HG02610 (cell line): ENCODE measurements at regions not wholly inside any gene's neighbourhood (a gene's known extent, or its start where the extent isn't known, plus 50 kb on each side); places are given as distances from the start of the nearest gene placed in this dataset.

Experiments used
- ATAC-seq: cut with Tn5 transposase; IDR thresholded peaks from one replicate; pipeline ENCODE4 v1.9.1; 2021; ENCODE audit warnings: mild to moderate bottlenecking, moderate library complexity; ENCODE audit not compliant: unreplicated experiment

DNA sequence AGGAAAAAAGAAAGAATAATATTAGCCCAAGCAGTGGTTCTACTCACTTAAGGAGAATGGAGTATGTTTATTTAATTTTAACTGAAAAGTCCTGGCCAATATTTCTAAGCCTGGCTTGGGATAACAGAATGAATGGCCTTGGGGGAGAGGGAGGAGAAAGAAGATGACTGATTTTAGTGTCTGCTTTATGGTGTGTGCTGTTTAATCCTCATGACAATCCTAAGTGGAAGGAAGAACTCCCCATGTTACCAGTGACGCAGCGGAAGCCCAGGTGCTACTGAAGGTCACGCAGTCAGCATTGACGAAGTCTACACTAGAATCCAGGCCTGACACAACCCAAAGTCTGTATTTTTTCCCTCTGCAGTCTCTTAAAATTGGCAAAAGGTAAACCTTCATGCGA lies 50.5 kb downstream of the PALM2AKAP2 start:
- no peak for ATAC-seq

- ATAC-seq = no peak
These were observed 52.1 kb downstream of the PALM2AKAP2 start for GRCh38 chr9:109831998-109832658.

DNA sequence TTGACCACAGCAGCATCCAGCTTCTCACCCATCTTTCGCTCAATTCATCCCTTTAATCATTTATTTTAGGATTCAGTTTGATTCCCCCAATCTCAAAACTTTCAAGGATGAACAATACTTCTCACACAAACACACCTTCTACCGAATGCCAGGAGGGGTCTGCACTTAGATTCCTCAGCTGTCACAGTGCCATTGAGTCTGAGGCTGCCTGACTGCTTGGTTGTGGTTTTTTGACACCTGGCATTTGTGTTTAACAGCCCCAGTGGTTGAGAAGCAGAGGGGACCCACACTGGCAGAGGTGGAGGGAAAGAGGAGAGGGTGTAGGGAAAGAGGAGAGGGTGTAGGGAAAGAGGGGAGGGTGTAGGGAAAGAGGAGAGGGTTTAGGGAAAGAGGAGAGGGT lies 54.9 kb downstream of the PALM2AKAP2 start:
- no peak for ATAC-seq

DNA sequence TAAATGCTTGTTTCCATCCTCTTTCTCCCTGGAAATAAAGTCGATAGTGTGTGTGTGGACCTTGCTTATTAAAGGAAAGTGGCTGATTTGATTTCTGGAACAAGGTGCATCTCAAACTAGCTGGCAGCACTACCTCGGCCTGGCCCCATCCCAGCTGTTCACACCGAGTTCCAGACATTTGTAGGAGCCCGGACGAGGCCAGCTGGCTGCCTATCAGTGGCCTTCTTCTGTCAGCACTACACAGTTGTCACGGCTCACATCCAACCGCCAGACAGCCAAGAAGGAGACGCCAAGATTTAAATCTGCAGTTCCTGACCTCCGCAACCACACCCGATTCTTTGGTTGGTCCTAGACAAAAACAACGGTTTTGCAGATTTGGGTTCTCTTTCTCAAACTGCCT lies 63.6 kb downstream of the PALM2AKAP2 start:
- no peak for ATAC-seq

DNA sequence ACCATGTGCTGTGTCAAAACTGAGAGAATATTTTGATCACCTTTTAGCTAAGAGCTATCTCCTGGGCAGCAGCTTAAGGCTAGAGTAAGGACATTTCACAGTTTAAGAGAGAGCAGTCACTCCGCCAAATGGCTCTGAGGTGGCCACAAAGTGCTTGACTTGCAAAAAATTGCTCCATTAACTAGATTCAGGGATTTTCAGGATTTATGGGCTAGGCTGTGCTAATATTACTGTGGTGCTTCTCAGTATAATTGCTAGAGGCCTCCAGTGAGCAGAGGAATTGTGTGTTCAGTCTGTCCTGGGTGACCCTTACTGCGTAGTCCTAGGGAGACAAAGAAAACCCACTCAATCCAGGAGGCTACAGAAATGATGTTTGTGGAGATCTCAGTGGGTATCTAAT lies 65.2 kb downstream of the PALM2AKAP2 start:
- no peak for ATAC-seq

DNA sequence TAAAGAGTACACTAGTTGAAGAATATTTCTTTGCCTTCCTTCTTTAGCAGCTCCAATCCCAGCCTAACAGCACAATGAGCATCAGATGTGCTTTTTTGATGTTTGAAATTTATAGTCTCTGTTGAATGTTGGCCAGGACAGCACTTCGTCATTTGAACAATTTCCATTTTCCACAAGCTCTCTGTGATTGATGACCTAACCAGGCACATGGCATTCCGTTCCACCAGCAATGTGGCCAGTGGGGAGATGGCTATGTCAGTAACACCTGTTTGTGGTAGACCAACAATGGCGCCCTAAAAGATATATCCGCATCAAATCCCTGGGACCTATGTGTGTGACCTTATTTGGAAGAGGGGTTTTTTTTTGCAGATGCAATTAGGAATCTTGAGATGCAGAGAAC lies 66.8 kb downstream of the PALM2AKAP2 start:
- ATAC-seq = no peak

DNA sequence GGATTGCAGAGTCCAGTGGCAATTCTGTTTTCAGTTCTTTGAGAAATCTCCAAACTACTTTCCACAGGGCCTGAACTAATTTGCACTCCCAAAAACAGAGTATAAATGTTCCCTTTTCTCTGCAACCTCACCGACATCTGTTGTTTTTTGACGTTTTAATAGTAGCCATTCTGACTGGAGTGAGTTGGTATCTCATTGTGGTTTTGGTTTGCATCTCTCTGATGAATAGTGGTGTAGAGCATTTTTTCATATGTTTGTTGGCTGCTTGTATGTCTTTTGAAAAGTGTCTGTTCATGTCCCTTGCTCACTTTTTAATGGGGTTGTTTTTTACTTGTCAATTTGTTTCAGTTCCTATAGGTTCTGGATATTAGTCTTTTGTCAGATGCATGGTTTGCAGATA lies 72.6 kb downstream of the PALM2AKAP2 start:
- no peak for ATAC-seq

DNA sequence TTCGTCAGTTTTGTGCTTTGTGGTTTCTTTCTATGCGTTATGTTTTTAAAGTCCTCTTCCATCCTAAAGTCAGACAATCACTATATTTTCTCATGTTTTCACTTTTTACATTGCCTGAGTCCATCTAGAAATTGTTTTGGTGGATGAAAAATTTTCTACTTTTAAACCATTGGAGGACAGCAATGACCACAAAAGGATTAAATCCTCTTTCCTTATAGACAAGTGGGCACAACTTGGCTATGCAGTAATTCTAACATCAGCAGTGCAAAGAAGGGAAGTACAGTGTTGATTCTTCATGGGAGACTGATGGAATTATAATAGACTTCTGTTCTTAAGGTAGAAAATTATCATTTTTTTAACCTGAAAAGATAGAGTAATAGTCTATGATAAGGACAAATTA lies 75.5 kb downstream of the PALM2AKAP2 start:
- no peak for ATAC-seq

DNA sequence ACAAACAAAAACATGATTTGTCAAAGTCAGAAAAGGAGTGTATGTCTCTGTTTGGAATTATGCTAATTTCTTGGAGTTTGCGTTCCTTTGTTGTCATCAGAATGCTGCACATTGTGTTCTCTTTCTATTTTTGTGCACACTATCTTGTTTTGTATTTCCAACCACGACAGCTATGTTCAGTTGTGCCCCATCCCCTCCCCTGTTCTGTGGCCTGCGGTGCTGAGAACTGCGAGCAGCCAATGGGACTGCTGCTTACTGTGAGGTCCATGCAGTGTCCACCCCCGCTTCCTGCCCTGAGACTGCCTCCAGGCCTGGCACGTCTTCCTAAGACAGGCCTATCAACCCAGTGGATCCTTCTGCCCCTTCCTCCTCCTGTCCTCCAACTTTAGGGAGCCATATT lies 76.8 kb downstream of the PALM2AKAP2 start:
- ATAC-seq = no peak

- no peak for ATAC-seq
These were observed 77.3 kb downstream of the PALM2AKAP2 start for GRCh38 chr9:109857336-109857735.

- ATAC-seq = no peak
These were observed 79.4 kb downstream of the PALM2AKAP2 start for GRCh38 chr9:109859447-109859846.

DNA sequence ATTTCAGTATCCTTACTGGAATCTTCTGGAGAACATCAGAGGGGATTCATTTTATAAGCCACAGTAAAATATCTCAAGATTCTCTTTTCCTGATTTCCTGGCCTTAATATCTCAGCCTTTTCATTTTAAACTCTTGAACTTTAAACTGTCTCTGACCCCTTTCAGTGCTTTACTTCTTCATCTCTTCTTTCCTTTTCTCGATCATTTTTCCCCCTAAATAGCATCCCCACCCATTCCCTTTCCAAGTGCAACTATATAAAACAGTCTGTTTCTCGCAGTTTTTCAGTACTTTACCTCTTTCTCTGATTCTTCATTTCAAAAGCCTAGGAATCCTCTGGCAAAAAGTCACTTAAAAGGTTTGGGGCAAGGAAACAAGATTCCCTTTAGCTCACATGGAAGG lies 80.5 kb downstream of the PALM2AKAP2 start:
- no peak for ATAC-seq

- no peak for ATAC-seq
These were observed 81.5 kb downstream of the PALM2AKAP2 start for GRCh38 chr9:109861499-109861898.

- ATAC-seq = no peak
These were observed 81.9 kb downstream of the PALM2AKAP2 start for GRCh38 chr9:109861918-109862317.

DNA sequence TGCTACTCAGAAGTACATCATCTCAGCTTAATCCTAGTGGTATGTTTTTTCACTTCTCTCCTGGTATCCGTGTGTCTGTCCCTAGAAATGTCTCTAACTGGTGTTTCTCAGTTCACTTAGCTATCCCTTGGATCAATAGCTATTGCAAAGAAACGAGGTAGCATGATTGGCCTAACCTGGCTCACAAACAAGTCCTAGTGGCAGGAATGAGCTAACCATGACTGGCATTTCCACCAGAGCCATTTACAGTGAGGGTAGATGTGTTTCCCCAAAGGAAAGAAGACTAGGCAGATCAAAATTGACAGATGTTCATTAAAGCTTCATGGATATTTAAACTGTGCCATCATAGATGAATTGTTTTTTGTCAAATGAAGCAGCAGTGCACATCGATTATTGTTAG lies 82.5 kb downstream of the PALM2AKAP2 start:
- ATAC-seq = no peak

DNA sequence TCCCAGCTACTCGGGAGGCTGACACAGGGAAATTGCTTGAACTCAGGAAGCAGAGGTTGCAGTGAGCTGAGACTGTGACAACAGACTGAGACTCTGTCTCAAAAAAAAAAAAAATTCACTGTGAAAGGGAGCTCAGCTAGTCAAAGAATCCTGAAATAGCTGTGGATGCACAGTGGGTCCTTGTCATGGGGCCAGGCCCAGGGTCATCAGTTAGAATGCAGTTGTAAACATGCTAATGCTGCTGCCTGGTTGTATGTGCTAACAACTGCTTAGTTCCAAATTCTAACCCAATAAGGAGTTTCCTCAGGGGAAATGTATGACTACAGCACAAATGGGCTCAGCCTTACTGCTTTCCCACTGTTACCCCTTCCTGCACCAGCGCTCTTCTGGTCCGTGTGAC lies 84.0 kb downstream of the PALM2AKAP2 start:
- no peak for ATAC-seq

GRCh38 chr9:109865521-109865920 lies 85.5 kb downstream of the PALM2AKAP2 start:
- ATAC-seq = no peak

DNA sequence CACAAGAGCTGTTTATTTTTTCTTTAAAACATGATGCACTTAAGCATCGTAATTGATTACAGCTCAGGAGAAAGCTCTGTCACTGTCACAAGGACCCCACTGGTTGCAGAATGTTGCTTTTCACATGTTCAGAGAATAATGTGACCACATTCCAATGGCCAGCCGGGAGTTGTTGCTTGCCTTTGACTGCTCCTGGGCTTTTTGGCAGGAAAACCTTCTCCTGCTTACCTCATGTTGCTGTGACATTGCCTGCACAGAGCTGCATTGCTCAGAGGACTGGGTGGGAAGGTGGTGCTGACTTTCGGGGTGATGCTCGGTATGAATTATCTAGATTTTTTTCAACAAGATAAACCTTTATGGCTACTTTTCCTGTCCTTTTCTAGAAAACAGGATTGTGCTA lies 88.2 kb downstream of the PALM2AKAP2 start:
- no peak for ATAC-seq

DNA sequence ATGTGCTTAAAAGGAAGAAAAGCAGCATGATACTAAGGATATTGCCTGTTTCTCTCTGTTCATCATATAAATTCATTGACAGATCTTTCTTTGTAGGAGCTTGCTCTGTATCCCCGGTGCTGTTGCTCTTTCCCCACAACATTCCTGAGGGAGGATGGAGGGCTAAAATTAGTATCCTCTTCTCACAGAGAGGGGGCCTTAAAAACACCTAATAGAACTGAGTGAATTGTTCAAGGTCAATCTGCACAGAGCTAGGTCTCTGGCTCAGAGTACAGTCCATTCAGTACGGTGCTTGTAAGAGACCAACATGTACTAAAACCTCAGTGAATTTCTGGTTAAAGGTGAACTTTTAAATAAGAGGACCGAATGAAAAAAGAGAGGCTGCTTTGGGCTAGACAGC lies 88.7 kb downstream of the PALM2AKAP2 start:
- no peak for ATAC-seq

GRCh38 chr9:109870365-109870764 lies 90.4 kb downstream of the PALM2AKAP2 start:
- no peak for ATAC-seq

- ATAC-seq = no peak
These were observed 92.9 kb downstream of the PALM2AKAP2 start for GRCh38 chr9:109872901-109873300.

DNA sequence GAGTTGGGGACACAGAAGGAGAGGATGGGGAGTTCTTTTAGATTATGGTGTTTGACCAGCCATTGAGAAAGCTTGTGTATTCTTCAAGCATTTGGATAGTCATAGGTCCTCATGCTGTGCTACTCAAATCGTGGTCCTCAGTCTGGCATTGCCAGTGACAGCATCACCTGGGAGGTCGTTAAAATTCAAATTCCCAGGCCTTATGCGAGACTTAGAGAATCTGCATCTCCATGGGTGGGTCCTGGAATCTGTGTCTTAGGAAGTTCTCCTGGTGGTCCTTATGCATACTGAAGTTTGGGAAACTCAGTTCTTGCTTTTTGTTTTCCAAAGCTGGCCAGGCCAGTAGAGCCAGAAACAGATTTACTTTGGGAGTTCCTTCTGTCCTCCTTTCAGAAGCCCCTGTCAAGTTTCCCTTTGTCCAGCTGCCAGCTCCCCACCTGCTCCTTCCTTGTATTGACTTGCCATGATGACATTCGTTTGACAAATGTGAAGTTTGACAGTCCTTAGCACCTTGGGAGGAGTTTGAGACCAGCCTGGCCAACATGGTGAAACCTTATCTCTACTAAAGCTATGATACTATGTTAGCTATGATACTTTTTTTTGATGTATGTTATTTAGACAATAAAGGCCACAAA lies 95.6 kb downstream of the PALM2AKAP2 start:
- ATAC-seq = no peak
